ENCODE measurements at regions not wholly inside any gene's neighbourhood (a gene's known extent, or its start where the extent isn't known, plus 50 kb on each side); places are given as distances from the start of the nearest gene placed in this dataset.

DNA sequence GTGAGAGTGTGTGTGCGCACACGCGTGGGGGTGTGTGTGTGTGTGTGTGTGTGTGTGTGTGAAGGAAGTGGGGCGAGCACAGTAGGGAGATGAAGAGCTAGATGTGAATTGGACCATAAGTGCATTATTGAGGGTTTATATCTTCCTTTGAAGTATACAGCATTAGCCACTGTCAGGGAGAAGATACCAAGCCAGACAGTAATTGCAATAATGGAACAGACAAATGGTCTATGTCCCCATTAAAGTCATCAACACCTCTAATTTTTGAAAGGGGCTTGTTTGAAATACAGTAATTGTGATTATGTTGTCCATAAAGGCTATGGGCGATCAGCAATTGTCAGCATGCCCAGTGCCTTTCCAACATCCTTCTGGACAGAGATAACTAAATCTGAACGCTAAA lies 429.2 kb upstream of the NR2F2 start:
- no peak for TF ChIP-seq CTCF (IDR thresholded peaks at IDR 0.05; ENCODE audit: low read depth, low read length, poor library complexity, severe bottlenecking)
- no peak for TF ChIP-seq EZH2phosphoT487 (IDR thresholded peaks at IDR 0.05; ENCODE audit: borderline replicate concordance, low read length)

All from DOHH2 (cell line).